Astrocyte (in vitro differentiated cells and primary cell): ENCODE measurements at regions not wholly inside any gene's neighbourhood (a gene's known extent, or its start where the extent isn't known, plus 50 kb on each side); places are given as distances from the start of the nearest gene placed in this dataset.

Experiments
- CTCF ChIP-seq: IDR thresholded peaks from 2 replicates; pipeline ENCODE4 v1.5.1; 2011; ENCODE audit warnings: low read depth, mild to moderate bottlenecking, inconsistent platforms, low read length, moderate library complexity; ENCODE audit not compliant: insufficient read depth
- EZH2 ChIP-seq: IDR thresholded peaks from 2 replicates; pipeline ENCODE4 v1.6.1; 2012; ENCODE audit warnings: mild to moderate bottlenecking, low read length, inconsistent platforms; ENCODE audit not compliant: insufficient read depth

DNA sequence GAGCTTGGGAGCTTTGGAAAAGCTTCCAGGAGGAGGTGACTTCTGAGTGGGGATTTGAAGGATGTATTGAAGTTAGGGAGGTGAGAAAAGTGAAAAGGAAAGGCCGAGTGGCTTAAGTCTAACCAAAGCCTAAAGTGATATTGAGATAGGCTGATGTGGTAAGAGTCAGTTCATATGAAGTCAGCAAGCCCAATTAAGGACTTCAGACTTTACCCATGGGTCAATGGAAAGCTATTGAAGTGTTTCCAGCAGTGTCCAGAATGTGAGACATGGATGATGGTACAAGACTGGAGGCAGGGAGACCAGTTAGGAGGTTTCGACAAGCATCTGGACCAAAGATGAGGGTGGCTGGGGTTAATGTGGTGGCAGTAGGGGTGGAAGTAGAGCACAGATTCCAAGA, 134.3 kb upstream of the WWC1 start:
- TF ChIP-seq EZH2 (no peak), CTCF (no peak)
